B cell (primary cell): ENCODE measurements at regions not wholly inside any gene's neighbourhood (a gene's known extent, or its start where the extent isn't known, plus 50 kb on each side); places are given as distances from the start of the nearest gene placed in this dataset.

Source experiments
- CTCF ChIP-seq: fragments of 200-600 bp; IDR thresholded peaks from one replicate; pipeline ENCODE4 v1.8.0; 2022; ENCODE audit warnings: antibody characterized with exemption, mild to moderate bottlenecking
- EZH2 ChIP-seq: IDR thresholded peaks from 2 replicates; pipeline ENCODE4 v1.6.1; 2012; ENCODE audit warnings: borderline replicate concordance, low read depth, mild to moderate bottlenecking, moderate library complexity, low read length; ENCODE audit not compliant: insufficient read depth, poor library complexity, severe bottlenecking

- TF ChIP-seq CTCF: no peak
- TF ChIP-seq EZH2: no peak
Measured at GRCh38 chr4:31187979-31188378, 467.8 kb downstream of the PCDH7 start.
